K562 (cell line): ENCODE measurements at regions not wholly inside any gene's neighbourhood (a gene's known extent, or its start where the extent isn't known, plus 50 kb on each side); places are given as distances from the start of the nearest gene placed in this dataset.

ENCODE experiments used
- BDP1 ChIP-seq: IDR thresholded peaks from 3 replicates; pipeline ENCODE4 v1.6.1; 2011; ENCODE audit not compliant: insufficient read length, insufficient read depth
- EP300 ChIP-seq: IDR thresholded peaks from 2 replicates; pipeline ENCODE4 v1.6.1; 2012; ENCODE audit warnings: low read length, improper control_type of control experiment
- FOXJ3 ChIP-seq: sonication (generic); formaldehyde crosslinking; IDR thresholded peaks from 2 replicates; pipeline ENCODE4 v1.4.0; 2020; ENCODE audit warnings: mild to moderate bottlenecking, missing genetic modification reagents
- L3MBTL2 ChIP-seq: fragments of 450-650 bp; IDR thresholded peaks from 2 replicates; pipeline ENCODE4 v1.6.1; 2016; ENCODE audit warnings: mild to moderate bottlenecking, moderate library complexity
- MED1 ChIP-seq: sonication (generic); formaldehyde crosslinking; IDR thresholded peaks from 2 replicates; pipeline ENCODE4 v1.8.1; 2023; ENCODE audit warnings: missing genetic modification reagents, borderline replicate concordance
- SIN3A ChIP-seq, 2 experiments: fragments of 150-350 bp in 1 of 2; IDR thresholded peaks; 2 replicates each; pipeline ENCODE4 v1.6.1; 2011 to 2016; ENCODE audit warnings: borderline replicate concordance in 2 of 2, low read depth in 2 of 2, low read length in 2 of 2, mild to moderate bottlenecking in 2 of 2, moderate library complexity in 2 of 2; ENCODE audit not compliant: control insufficient read depth in 1 of 2
- XRCC5 ChIP-seq: fragments of 200-400 bp; formaldehyde crosslinking; IDR thresholded peaks from 2 replicates; pipeline ENCODE4 v1.6.1; 2017; ENCODE audit warnings: low read depth, mild to moderate bottlenecking, low read length
- ZBTB43 ChIP-seq: sonication (generic); formaldehyde crosslinking; IDR thresholded peaks from 2 replicates; pipeline ENCODE4 v1.8.0; 2023; ENCODE audit warnings: mild to moderate bottlenecking, missing genetic modification reagents
- ZFP36 ChIP-seq: fragments of 150-350 bp; IDR thresholded peaks from 2 replicates; pipeline ENCODE4 v1.6.1; 2018; ENCODE audit warnings: low read length, low read depth; ENCODE audit not compliant: partially characterized antibody
- ZNF23 ChIP-seq: fragments of 250-450 bp; sonication (Bioruptor Pico); IDR thresholded peaks from 2 replicates; pipeline ENCODE4 v1.4.0; 2020; ENCODE audit warnings: mild to moderate bottlenecking

GRCh38 chr12:47574252-47575021 is 131.4 kb downstream of the RPAP3 start:
- TF ChIP-seq MED1 = no peak
- TF ChIP-seq BDP1 = no peak
- no peak for TF ChIP-seq FOXJ3 (CRISPR knock-in tag)
- TF ChIP-seq ZBTB43 = no peak
- TF ChIP-seq EP300 = no peak
- no peak for TF ChIP-seq XRCC5
- TF ChIP-seq ZFP36 = no peak
- TF ChIP-seq ZNF23 = no peak
- no peak for TF ChIP-seq SIN3A (IDR thresholded peaks at IDR 0.05; ENCODE audit: borderline replicate concordance in 2 of 2, control insufficient read depth in 1 of 2, low read depth in 2 of 2, low read length in 2 of 2)
- no peak for TF ChIP-seq L3MBTL2
